Neural cell (in vitro differentiated cells): ENCODE measurements at regions not wholly inside any gene's neighbourhood (a gene's known extent, or its start where the extent isn't known, plus 50 kb on each side); places are given as distances from the start of the nearest gene placed in this dataset.

Experiments
- H2AFZ ChIP-seq: fragments of 200-600, 300-800 bp; sonication (generic), shearing (Covaris generic); 2 replicates; pipeline ENCODE4 v1.6.0; 2014; ENCODE audit warnings: low read depth, mild to moderate bottlenecking, antibody characterized with exemption, low read length, moderate library complexity
- H3F3A ChIP-seq: fragments of 200-600 bp; shearing (Covaris generic); 2 replicates; pipeline ENCODE4 v1.6.1; 2016; ENCODE audit warnings: mild to moderate bottlenecking, moderate library complexity, mixed read lengths, antibody characterized with exemption, low read length; ENCODE audit not compliant: insufficient read depth, poor library complexity, severe bottlenecking
- H3K27ac ChIP-seq: fragments of 200-600, 300-800 bp; sonication (generic), shearing (Covaris generic); 2 replicates; pipeline ENCODE4 v1.5.1; 2014; ENCODE audit warnings: mild to moderate bottlenecking, low read length, moderate library complexity
- H3K27me3 ChIP-seq: fragments of 300-800, 200-600 bp; sonication (generic), shearing (Covaris generic); 2 replicates; pipeline ENCODE4 v1.6.0; 2014; ENCODE audit warnings: mild to moderate bottlenecking, low read depth, low read length, moderate library complexity; ENCODE audit not compliant: insufficient read depth
- H3K36me3 ChIP-seq: fragments of 300-800, 200-600 bp; sonication (generic), shearing (Covaris generic); 2 replicates; pipeline ENCODE4 v1.5.1; 2014; ENCODE audit warnings: mild to moderate bottlenecking, antibody characterized with exemption, low read length, moderate library complexity; ENCODE audit not compliant: insufficient read depth
- H3K4me2 ChIP-seq: fragments of 300-800, 200-600 bp; sonication (generic), shearing (Covaris generic); 2 replicates; pipeline ENCODE4 v1.6.0; 2014; ENCODE audit warnings: mild to moderate bottlenecking, low read length
- H3K4me3 ChIP-seq: fragments of 300-800, 200-600 bp; sonication (generic), shearing (Covaris generic); 2 replicates; pipeline ENCODE4 v1.5.1; 2014; ENCODE audit warnings: mild to moderate bottlenecking, low read length, moderate library complexity
- H3K79me2 ChIP-seq: fragments of 200-600 bp; shearing (Covaris generic); replicated peaks from 2 replicates; pipeline ENCODE4 v1.6.0; 2014; ENCODE audit warnings: mild to moderate bottlenecking, low read length, moderate library complexity; ENCODE audit not compliant: insufficient read depth
- H3K9ac ChIP-seq: fragments of 300-800, 200-600 bp; sonication (generic), shearing (Covaris generic); 2 replicates; pipeline ENCODE4 v1.6.1; 2016; ENCODE audit warnings: mild to moderate bottlenecking, low read length, mixed read lengths
- H3K9me2 ChIP-seq: fragments of 200-600 bp; shearing (Covaris generic); 2 replicates; pipeline ENCODE4 v1.6.1; 2016; ENCODE audit warnings: mild to moderate bottlenecking, low read length, mixed read lengths; ENCODE audit not compliant: insufficient read depth
- H3K9me3 ChIP-seq: fragments of 200-600, 300-800 bp; sonication (generic), shearing (Covaris generic); 2 replicates; pipeline ENCODE4 v1.6.1; 2016; ENCODE audit warnings: mild to moderate bottlenecking, mixed run types, low read length, moderate library complexity, mixed read lengths
- H4K20me1 ChIP-seq: fragments of 200-600 bp; shearing (Covaris generic); 2 replicates; pipeline ENCODE4 v1.6.1; 2016; ENCODE audit warnings: mild to moderate bottlenecking, mixed run types; ENCODE audit not compliant: insufficient read depth
- CTCF ChIP-seq: fragments of 450-650 bp; IDR thresholded peaks from 2 replicates; pipeline ENCODE4 v1.5.1; 2014; ENCODE audit warnings: antibody characterized with exemption, mild to moderate bottlenecking, moderate library complexity; ENCODE audit not compliant: poor library complexity, severe bottlenecking
- EP300 ChIP-seq: fragments of 450-650 bp; conservative IDR thresholded peaks from 2 replicates; pipeline ENCODE4 v1.6.1; 2014; ENCODE audit warnings: antibody characterized with exemption, mild to moderate bottlenecking, moderate library complexity; ENCODE audit not compliant: poor library complexity, severe bottlenecking
- EZH2 ChIP-seq: fragments of 200-600, 300-800 bp; shearing (Covaris generic), sonication (generic); IDR thresholded peaks from 2 replicates; pipeline ENCODE4 v1.6.1; 2014; ENCODE audit warnings: antibody characterized with exemption, low read length, borderline replicate concordance, mild to moderate bottlenecking; ENCODE audit not compliant: insufficient read depth, poor library complexity, severe bottlenecking
- MXI1 ChIP-seq: fragments of 450-650 bp; conservative IDR thresholded peaks from 2 replicates; pipeline ENCODE4 v1.6.1; 2014; ENCODE audit warnings: antibody characterized with exemption, mild to moderate bottlenecking; ENCODE audit not compliant: poor library complexity, severe bottlenecking
- POLR2AphosphoS5 ChIP-seq: IDR thresholded peaks from 2 replicates; pipeline ENCODE4 v1.6.1; 2012
- RAD21 ChIP-seq: fragments of 450-650 bp; conservative IDR thresholded peaks from 2 replicates; pipeline ENCODE4 v1.6.1; 2014; ENCODE audit warnings: antibody characterized with exemption, mild to moderate bottlenecking, moderate library complexity
- SMC3 ChIP-seq: fragments of 450-650 bp; conservative IDR thresholded peaks from 2 replicates; pipeline ENCODE4 v1.6.1; 2014; ENCODE audit warnings: antibody characterized with exemption, mild to moderate bottlenecking, moderate library complexity; ENCODE audit not compliant: poor library complexity
- TAF1 ChIP-seq: IDR thresholded peaks from 2 replicates; pipeline ENCODE4 v1.6.1; 2012; ENCODE audit warnings: low read depth
- TF ChIP-seq, protein P1 (sequence below): IDR thresholded peaks from 2 replicates; pipeline ENCODE4 v1.6.1; 2012; ENCODE audit warnings: borderline replicate concordance

- Histone ChIP-seq H2AFZ (no peak overlapping the region), H3K36me3 (no peaks in the 10 kb centered on the region), H3K79me2 (no peaks in the 10 kb centered on the region), H3F3A (no peaks in the 10 kb centered on the region), H3K9me2 (no peaks in the 10 kb centered on the region), H3K27ac (no peak overlapping the region), H3K27me3 (no peaks in the 10 kb centered on the region), H3K9ac (no peak overlapping the region), H3K9me3 (peaks cover 9% of the 10 kb centered on the region), H3K4me3 (no peak overlapping the region), H4K20me1 (no peaks in the 10 kb centered on the region), H3K4me2 (no peak overlapping the region)
- TF ChIP-seq SMC3 (no peak), EZH2 (no peak)
These were observed 97.7 kb downstream of the GYPC start for GRCh38 chr2:126753501-126754212.

- Histone ChIP-seq H3K9me3 (peaks cover 9% of the 10 kb centered on the region), H3K9ac (no peak overlapping the region), H3K9me2 (no peaks in the 10 kb centered on the region), H3K27me3 (no peaks in the 10 kb centered on the region), H2AFZ (no peak overlapping the region), H3K79me2 (no peaks in the 10 kb centered on the region), H3K36me3 (no peaks in the 10 kb centered on the region), H3K4me2 (no peak overlapping the region), H3K27ac (no peak overlapping the region), H3F3A (no peaks in the 10 kb centered on the region), H3K4me3 (no peak overlapping the region), H4K20me1 (no peaks in the 10 kb centered on the region)
- TF ChIP-seq SMC3 (no peak), MXI1 (no peak)
- TF ChIP-seq, protein P1, sequence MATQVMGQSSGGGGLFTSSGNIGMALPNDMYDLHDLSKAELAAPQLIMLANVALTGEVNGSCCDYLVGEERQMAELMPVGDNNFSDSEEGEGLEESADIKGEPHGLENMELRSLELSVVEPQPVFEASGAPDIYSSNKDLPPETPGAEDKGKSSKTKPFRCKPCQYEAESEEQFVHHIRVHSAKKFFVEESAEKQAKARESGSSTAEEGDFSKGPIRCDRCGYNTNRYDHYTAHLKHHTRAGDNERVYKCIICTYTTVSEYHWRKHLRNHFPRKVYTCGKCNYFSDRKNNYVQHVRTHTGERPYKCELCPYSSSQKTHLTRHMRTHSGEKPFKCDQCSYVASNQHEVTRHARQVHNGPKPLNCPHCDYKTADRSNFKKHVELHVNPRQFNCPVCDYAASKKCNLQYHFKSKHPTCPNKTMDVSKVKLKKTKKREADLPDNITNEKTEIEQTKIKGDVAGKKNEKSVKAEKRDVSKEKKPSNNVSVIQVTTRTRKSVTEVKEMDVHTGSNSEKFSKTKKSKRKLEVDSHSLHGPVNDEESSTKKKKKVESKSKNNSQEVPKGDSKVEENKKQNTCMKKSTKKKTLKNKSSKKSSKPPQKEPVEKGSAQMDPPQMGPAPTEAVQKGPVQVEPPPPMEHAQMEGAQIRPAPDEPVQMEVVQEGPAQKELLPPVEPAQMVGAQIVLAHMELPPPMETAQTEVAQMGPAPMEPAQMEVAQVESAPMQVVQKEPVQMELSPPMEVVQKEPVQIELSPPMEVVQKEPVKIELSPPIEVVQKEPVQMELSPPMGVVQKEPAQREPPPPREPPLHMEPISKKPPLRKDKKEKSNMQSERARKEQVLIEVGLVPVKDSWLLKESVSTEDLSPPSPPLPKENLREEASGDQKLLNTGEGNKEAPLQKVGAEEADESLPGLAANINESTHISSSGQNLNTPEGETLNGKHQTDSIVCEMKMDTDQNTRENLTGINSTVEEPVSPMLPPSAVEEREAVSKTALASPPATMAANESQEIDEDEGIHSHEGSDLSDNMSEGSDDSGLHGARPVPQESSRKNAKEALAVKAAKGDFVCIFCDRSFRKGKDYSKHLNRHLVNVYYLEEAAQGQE: no peak
These were observed 98.5 kb downstream of the GYPC start for GRCh38 chr2:126754240-126755004.

DNA sequence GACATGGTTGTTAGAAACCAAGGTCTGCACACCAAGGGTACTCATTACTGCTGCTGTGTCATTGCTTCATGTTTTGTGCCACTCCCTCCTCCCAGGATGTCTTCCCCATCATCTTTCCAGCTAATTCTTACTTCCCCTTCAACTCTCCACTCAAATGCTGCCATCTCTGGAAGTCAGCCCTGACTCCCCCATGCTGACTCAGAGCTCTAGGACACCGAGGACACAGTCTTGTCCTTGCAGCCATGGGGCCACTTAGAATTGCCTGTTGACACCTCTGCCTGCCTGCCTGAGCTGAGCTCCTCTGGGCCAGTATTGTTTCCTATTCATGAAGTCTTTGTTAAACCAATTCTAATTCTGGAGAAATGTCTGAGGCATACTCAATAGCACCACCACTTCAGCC lies 100.2 kb downstream of the GYPC start:
- H3K79me2 ChIP-seq: no peaks in the 10 kb centered on the region
- H3F3A ChIP-seq: no peaks in the 10 kb centered on the region
- no peaks in the 10 kb centered on the region for H3K9me2 ChIP-seq
- H3K36me3 ChIP-seq: no peaks in the 10 kb centered on the region
- no peak overlapping the region for H2AFZ ChIP-seq
- H3K27ac ChIP-seq: no peak overlapping the region
- H3K9ac ChIP-seq: no peak overlapping the region
- H3K27me3 ChIP-seq: no peaks in the 10 kb centered on the region
- H3K4me3 ChIP-seq: no peak overlapping the region
- no peaks in the 10 kb centered on the region for H4K20me1 ChIP-seq
- H3K9me3 ChIP-seq: peaks cover 9% of the 10 kb centered on the region
- H3K4me2 ChIP-seq: no peak overlapping the region
- TF ChIP-seq EP300 (no peak), SMC3 (no peak), CTCF (no peak), RAD21 (no peak), MXI1 (no peak), POLR2AphosphoS5 (no peak), EZH2 (no peak), TAF1 (no peak)
- TF ChIP-seq, protein P1: no peak
